ENCODE measurements at regions not wholly inside any gene's neighbourhood (a gene's known extent, or its start where the extent isn't known, plus 50 kb on each side); places are given as distances from the start of the nearest gene placed in this dataset.

GRCh38 chr6:98118397-98119045, 715.9 kb upstream of the POU3F2 start:
- Mint-ChIP-seq H3K27ac (no peak overlapping the region), H3K4me3 (no peak overlapping the region), H3K36me3 (no peaks in the 10 kb centered on the region), H3K27me3 (no peaks in the 10 kb centered on the region), H3K9me3 (no peaks in the 10 kb centered on the region), H3K4me1 (no peaks in the 10 kb centered on the region)

- Mint-ChIP-seq H3K36me3 (no peaks in the 10 kb centered on the region), H3K27me3 (no peaks in the 10 kb centered on the region), H3K9me3 (peaks cover 0 to 2% (median 0%) of the 10 kb centered on the region in 3 donors), H3K4me1 (peaks cover 0 to 1% (median 0%) of the 10 kb centered on the region in 3 donors), H3K27ac (no peak overlapping the region), H3K4me3 (no peak overlapping the region)
Measured at GRCh38 chr6:98124171-98124570, 710.2 kb upstream of the POU3F2 start.

GRCh38 chr6:98131290-98131990, 702.9 kb upstream of the POU3F2 start:
- Mint-ChIP-seq H3K4me1 (peaks cover 0 to 1% (median 0%) of the 10 kb centered on the region in 3 donors), H3K36me3 (no peaks in the 10 kb centered on the region), H3K27me3 (no peaks in the 10 kb centered on the region), H3K9me3 (peaks cover 0 to 5% (median 0%) of the 10 kb centered on the region in 3 donors), H3K4me3 (no peak overlapping the region), H3K27ac (no peak overlapping the region)

DNA sequence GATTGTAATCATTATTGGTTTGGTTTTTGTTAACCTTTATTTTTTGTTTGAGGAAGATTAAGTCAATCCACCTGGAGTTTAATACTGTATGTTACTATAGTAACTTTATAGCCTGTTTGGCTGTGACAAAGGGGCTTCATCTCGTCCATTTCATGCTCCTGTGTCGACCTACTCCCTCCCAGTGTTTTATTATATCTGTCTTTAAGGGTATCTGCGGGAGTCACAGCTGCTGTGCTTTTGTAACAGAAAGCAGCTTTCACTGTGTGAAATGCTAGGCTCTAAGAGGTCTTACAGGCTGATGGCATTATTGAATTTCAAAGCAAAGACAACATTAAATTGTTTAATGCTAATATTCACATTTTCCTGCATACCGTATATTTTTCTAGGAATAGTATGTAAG, 698.0 kb upstream of the POU3F2 start:
- H3K36me3 Mint-ChIP-seq: no peaks in the 10 kb centered on the region
- H3K4me1 Mint-ChIP-seq: no peaks in the 10 kb centered on the region
- H3K27ac Mint-ChIP-seq: no peak overlapping the region
- no peaks in the 10 kb centered on the region for H3K27me3 Mint-ChIP-seq
- peaks cover 0 to 3% (median 0%) of the 10 kb centered on the region in 3 donors for H3K9me3 Mint-ChIP-seq
- no peak overlapping the region for H3K4me3 Mint-ChIP-seq

DNA sequence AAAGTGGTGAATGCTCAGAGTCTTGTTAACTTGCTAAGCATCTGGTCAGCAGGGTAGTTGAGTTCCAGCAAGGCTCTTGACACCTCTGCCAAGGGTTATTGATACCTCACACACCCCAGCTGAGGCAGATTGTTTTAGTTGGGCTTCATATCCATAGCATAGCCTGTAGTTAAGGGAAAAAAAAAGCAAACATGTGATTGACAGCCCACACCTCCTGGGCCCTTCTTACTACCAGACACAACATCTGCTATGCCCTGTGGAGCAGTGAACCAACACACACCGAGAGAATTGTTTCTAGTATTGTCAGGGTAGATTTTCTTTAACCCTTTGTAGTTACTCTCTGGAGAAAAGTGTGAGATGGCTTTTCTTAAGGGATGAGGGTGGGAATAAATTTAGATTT, 697.0 kb upstream of the POU3F2 start:
- Mint-ChIP-seq H3K27me3 (no peaks in the 10 kb centered on the region), H3K9me3 (peaks cover 4 to 6% (median 5%) of the 10 kb centered on the region in 3 donors), H3K4me3 (no peak overlapping the region), H3K27ac (no peak overlapping the region), H3K4me1 (no peaks in the 10 kb centered on the region), H3K36me3 (no peaks in the 10 kb centered on the region)

- H3K27ac Mint-ChIP-seq: no peak overlapping the region
- H3K27me3 Mint-ChIP-seq: no peaks in the 10 kb centered on the region
- no peaks in the 10 kb centered on the region for H3K4me1 Mint-ChIP-seq
- peaks cover 4 to 10% (median 8%) of the 10 kb centered on the region in 3 donors for H3K9me3 Mint-ChIP-seq
- H3K36me3 Mint-ChIP-seq: no peaks in the 10 kb centered on the region
- no peak overlapping the region for H3K4me3 Mint-ChIP-seq
Measured at GRCh38 chr6:98142839-98143238, 691.5 kb upstream of the POU3F2 start.

- no peaks in the 10 kb centered on the region for H3K36me3 Mint-ChIP-seq
- no peak overlapping the region for H3K4me3 Mint-ChIP-seq
- H3K27me3 Mint-ChIP-seq: no peaks in the 10 kb centered on the region
- peaks cover 8 to 13% (median 8%) of the 10 kb centered on the region in 3 donors for H3K9me3 Mint-ChIP-seq
- no peaks in the 10 kb centered on the region for H3K4me1 Mint-ChIP-seq
- H3K27ac Mint-ChIP-seq: no peak overlapping the region
Measured at GRCh38 chr6:98146656-98147055, 687.7 kb upstream of the POU3F2 start.

DNA sequence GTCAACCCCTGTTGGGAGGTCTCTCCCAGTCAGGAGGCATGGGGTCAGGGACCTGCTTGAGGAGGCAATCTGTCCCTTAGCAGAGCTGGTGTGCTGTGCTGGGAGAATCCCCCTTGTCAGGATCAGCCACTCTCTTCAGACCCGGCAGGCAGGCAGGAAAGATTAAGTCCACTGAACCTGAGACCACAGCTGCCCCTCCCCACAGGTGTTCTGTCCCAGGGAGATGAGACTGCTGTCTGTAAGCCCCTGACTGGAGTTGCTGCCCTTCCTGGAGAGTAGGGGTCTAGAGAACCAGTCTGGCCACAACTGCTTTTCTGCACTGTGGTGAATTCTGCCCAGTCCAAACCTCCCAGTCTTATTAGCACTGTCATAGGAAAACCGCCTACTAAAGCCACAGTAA, 677.8 kb upstream of the POU3F2 start:
- Mint-ChIP-seq H3K9me3 (peaks cover 6 to 20% (median 7%) of the 10 kb centered on the region in 3 donors), H3K27me3 (no peaks in the 10 kb centered on the region), H3K4me1 (no peaks in the 10 kb centered on the region), H3K4me3 (no peak overlapping the region), H3K27ac (no peak overlapping the region), H3K36me3 (no peaks in the 10 kb centered on the region)

DNA sequence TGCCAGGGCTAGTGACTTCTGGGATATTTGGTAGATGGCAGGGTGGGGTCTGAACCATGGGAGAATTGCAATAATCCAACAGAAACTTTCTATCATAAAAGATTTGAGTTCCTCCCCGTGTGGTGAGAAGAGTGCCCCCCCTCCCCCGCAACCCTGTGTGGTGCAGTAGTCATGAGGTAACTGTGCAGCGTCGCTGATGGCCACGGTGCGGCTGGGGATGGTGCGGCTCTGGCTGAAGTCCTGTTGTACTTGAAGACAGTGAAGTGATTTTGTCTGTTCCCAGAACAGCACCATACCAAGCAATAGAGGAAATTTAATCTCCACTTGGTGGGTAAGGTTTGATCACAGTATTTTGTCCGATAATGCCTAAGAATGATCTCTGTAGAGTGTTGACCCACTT, 654.8 kb upstream of the POU3F2 start:
- Mint-ChIP-seq H3K27ac (no peak overlapping the region), H3K27me3 (no peaks in the 10 kb centered on the region), H3K4me3 (no peak overlapping the region), H3K4me1 (no peaks in the 10 kb centered on the region), H3K9me3 (peaks cover 4 to 7% (median 7%) of the 10 kb centered on the region in 3 donors), H3K36me3 (no peaks in the 10 kb centered on the region)

DNA sequence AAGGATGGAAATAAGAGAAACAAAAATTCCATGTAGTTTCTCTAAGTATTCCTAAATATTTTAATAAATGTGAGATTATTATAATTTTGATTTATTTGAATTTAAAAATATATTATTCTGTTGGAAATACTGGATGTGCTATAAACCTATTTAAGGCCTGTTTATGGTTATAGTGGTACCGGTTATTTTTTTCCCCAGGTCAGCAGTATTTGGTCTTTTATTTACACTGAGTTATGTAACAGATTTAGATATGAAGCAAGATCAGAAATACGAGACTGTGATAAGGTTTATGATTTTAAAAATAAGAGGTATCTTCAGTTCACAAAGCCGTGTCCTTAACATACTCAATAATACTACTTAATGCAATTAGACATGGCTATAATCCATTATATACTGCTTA, 634.3 kb upstream of the POU3F2 start:
- Mint-ChIP-seq H3K36me3 (no peaks in the 10 kb centered on the region), H3K4me3 (no peak overlapping the region), H3K27me3 (no peaks in the 10 kb centered on the region), H3K9me3 (peaks cover 0 to 4% (median 4%) of the 10 kb centered on the region in 3 donors), H3K27ac (no peak overlapping the region), H3K4me1 (no peaks in the 10 kb centered on the region)

GRCh38 chr6:98203170-98203806, 631.1 kb upstream of the POU3F2 start:
- H3K27me3 Mint-ChIP-seq: no peaks in the 10 kb centered on the region
- H3K4me1 Mint-ChIP-seq: no peaks in the 10 kb centered on the region
- no peak overlapping the region for H3K27ac Mint-ChIP-seq
- H3K4me3 Mint-ChIP-seq: no peak overlapping the region
- H3K36me3 Mint-ChIP-seq: no peaks in the 10 kb centered on the region
- H3K9me3 Mint-ChIP-seq: peaks cover 0 to 4% (median 3%) of the 10 kb centered on the region in 3 donors

- Mint-ChIP-seq H3K27ac (no peak overlapping the region), H3K4me1 (no peaks in the 10 kb centered on the region), H3K36me3 (no peaks in the 10 kb centered on the region), H3K4me3 (no peak overlapping the region), H3K9me3 (peaks cover 0 to 3% (median 0%) of the 10 kb centered on the region in 3 donors), H3K27me3 (no peaks in the 10 kb centered on the region)
Measured at GRCh38 chr6:98212468-98212867, 621.9 kb upstream of the POU3F2 start.

DNA sequence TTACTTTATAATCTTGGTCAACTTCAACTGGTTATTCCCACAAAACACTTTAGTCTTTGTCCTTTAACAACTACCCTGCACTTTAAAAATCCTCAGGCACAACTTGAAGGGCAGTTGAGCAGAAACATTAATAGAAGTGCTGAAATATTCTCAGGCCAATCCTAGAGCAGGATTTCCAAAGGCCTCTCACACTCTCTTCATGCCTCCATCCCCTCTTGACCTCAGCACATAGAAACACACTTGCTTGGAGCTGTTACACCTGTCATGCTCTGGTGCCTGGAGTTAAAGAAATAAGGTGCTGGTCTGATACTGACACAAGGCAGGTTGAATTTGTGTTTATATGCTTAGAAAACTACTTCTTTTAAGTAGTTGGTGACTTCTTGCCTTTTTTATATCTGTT, 618.8 kb upstream of the POU3F2 start:
- no peaks in the 10 kb centered on the region for H3K27me3 Mint-ChIP-seq
- H3K9me3 Mint-ChIP-seq: peaks cover 0 to 3% (median 2%) of the 10 kb centered on the region in 3 donors
- H3K36me3 Mint-ChIP-seq: no peaks in the 10 kb centered on the region
- H3K4me3 Mint-ChIP-seq: no peak overlapping the region
- no peak overlapping the region for H3K27ac Mint-ChIP-seq
- H3K4me1 Mint-ChIP-seq: no peaks in the 10 kb centered on the region

- Mint-ChIP-seq H3K4me1 (no peaks in the 10 kb centered on the region), H3K36me3 (no peaks in the 10 kb centered on the region)
Measured at GRCh38 chr6:98230250-98230649, 604.1 kb upstream of the POU3F2 start.

GRCh38 chr6:98239057-98239456, 595.3 kb upstream of the POU3F2 start:
- Mint-ChIP-seq H3K36me3 (no peaks in the 10 kb centered on the region), H3K27me3 (no peaks in the 10 kb centered on the region), H3K4me1 (no peaks in the 10 kb centered on the region), H3K9me3 (peaks cover 0 to 4% (median 3%) of the 10 kb centered on the region in 3 donors), H3K27ac (no peak overlapping the region), H3K4me3 (no peak overlapping the region)

More at GRCh38 chr6:98230250-98230649, 604.1 kb upstream of the POU3F2 start:
- Mint-ChIP-seq H3K27me3 (no peaks in the 10 kb centered on the region), H3K27ac (no peak overlapping the region), H3K4me3 (no peak overlapping the region), H3K9me3 (peaks cover 2 to 9% (median 7%) of the 10 kb centered on the region in 3 donors)
